WTC11 (cell line): ENCODE measurements at regions not wholly inside any gene's neighbourhood (a gene's known extent, or its start where the extent isn't known, plus 50 kb on each side); places are given as distances from the start of the nearest gene placed in this dataset.

Experiments used
- ATAC-seq: fragments of 200-7000 bp; cut with Tn5 transposase; 2 replicates; pipeline ENCODE4 v1.10.0; 2021; ENCODE audit warnings: mild to moderate bottlenecking, moderate library complexity
- CTCF ChIA-PET: fragments of 300-600 bp; sonication (Branson Sonifier 250); formaldehyde crosslinking; loops from one replicate; lab custom pipeline; 2021; ENCODE audit warnings: antibody characterized with exemption; lab: Charles Lee
- POLR2A ChIA-PET: fragments of 350-600 bp; sonication (Branson Sonifier 250); formaldehyde crosslinking; loops from one replicate; lab custom pipeline; 2021; ENCODE audit warnings: antibody characterized with exemption; lab: Charles Lee
- DNase-seq: peaks from one replicate; pipeline ENCODE4 v3.0.0; 2021; ENCODE audit warnings: low spot score
- H3K27ac Mint-ChIP-seq: 2 replicates; pipeline ENCODE4 v1.8.0; 2021; ENCODE audit warnings: mixed read lengths
- H3K27me3 Mint-ChIP-seq: 2 replicates; pipeline ENCODE4 v1.8.0; 2021; ENCODE audit warnings: low read depth, mild to moderate bottlenecking, moderate library complexity, mixed read lengths
- H3K36me3 Mint-ChIP-seq: 2 replicates; pipeline ENCODE4 v1.8.0; 2021; ENCODE audit warnings: mixed read lengths
- H3K4me1 Mint-ChIP-seq: 2 replicates; pipeline ENCODE4 v1.8.0; 2022; ENCODE audit warnings: mixed read lengths
- H3K4me3 Mint-ChIP-seq: 2 replicates; pipeline ENCODE4 v1.8.0; 2021; ENCODE audit warnings: mild to moderate bottlenecking, moderate library complexity, mixed read lengths
- H3K9me3 Mint-ChIP-seq: 2 replicates; pipeline ENCODE4 v1.8.0; 2021; ENCODE audit warnings: mixed read lengths
- CBFB ChIP-seq: sonication (generic); formaldehyde crosslinking; IDR thresholded peaks from 2 replicates; pipeline ENCODE4 v1.8.1; 2022; ENCODE audit warnings: mild to moderate bottlenecking, low read depth, missing genetic modification reagents
- ELF4 ChIP-seq: sonication (generic); formaldehyde crosslinking; IDR thresholded peaks from 2 replicates; pipeline ENCODE4 v1.8.1; 2022; ENCODE audit warnings: low read depth, mild to moderate bottlenecking, moderate library complexity, missing genetic modification reagents
- ESRRA ChIP-seq: sonication (generic); formaldehyde crosslinking; IDR thresholded peaks from 2 replicates; pipeline ENCODE4 v1.8.1; 2022; ENCODE audit warnings: mild to moderate bottlenecking, missing genetic modification reagents, borderline replicate concordance
- ETV6 ChIP-seq: sonication (generic); formaldehyde crosslinking; IDR thresholded peaks from 2 replicates; pipeline ENCODE4 v1.8.1; 2022; ENCODE audit warnings: mild to moderate bottlenecking, missing genetic modification reagents
- JAZF1 ChIP-seq: fragments of 250-450 bp; sonication (Bioruptor Pico); IDR thresholded peaks from 2 replicates; pipeline ENCODE4 v1.9.0; 2021; ENCODE audit warnings: moderate library complexity, mild to moderate bottlenecking, inconsistent platforms
- KAT7 ChIP-seq: sonication (generic); formaldehyde crosslinking; IDR thresholded peaks from 2 replicates; pipeline ENCODE4 v1.8.1; 2023; ENCODE audit warnings: missing genetic modification reagents, mild to moderate bottlenecking, borderline replicate concordance
- OVOL2 ChIP-seq: fragments of 250-450 bp; sonication (Bioruptor Pico); IDR thresholded peaks from 2 replicates; pipeline ENCODE4 v1.9.0; 2021; ENCODE audit warnings: mild to moderate bottlenecking, borderline replicate concordance
- PRRX2 ChIP-seq: fragments of 250-450 bp; sonication (Bioruptor Pico); IDR thresholded peaks from 2 replicates; pipeline ENCODE4 v1.8.0; 2021; ENCODE audit warnings: mild to moderate bottlenecking
- SMAD4 ChIP-seq: sonication (generic); formaldehyde crosslinking; IDR thresholded peaks from 2 replicates; pipeline ENCODE4 v1.8.0; 2022; ENCODE audit warnings: mild to moderate bottlenecking, missing genetic modification reagents
- SOX15 ChIP-seq: fragments of 250-450 bp; sonication (Bioruptor Pico); IDR thresholded peaks from 2 replicates; pipeline ENCODE4 v1.9.0; 2021; ENCODE audit warnings: mild to moderate bottlenecking
- TEAD4 ChIP-seq: sonication (generic); formaldehyde crosslinking; IDR thresholded peaks from 2 replicates; pipeline ENCODE4 v1.8.0; 2022; ENCODE audit warnings: mild to moderate bottlenecking, missing genetic modification reagents
- ZNF396 ChIP-seq: fragments of 250-450 bp; sonication (Bioruptor Pico); IDR thresholded peaks from 2 replicates; pipeline ENCODE4 v1.8.0; 2021; ENCODE audit warnings: mild to moderate bottlenecking, moderate library complexity, borderline replicate concordance
- ZNF416 ChIP-seq: fragments of 250-450 bp; sonication (Bioruptor Pico); IDR thresholded peaks from 2 replicates; pipeline ENCODE4 v1.9.0; 2021; ENCODE audit warnings: mild to moderate bottlenecking, inconsistent platforms
- TF ChIP-seq, protein P1 (sequence below): sonication (generic); formaldehyde crosslinking; IDR thresholded peaks from 2 replicates; pipeline ENCODE4 v1.8.0; 2022; ENCODE audit warnings: mild to moderate bottlenecking, missing genetic modification reagents
- TF ChIP-seq, protein P2 (sequence below): sonication (generic); formaldehyde crosslinking; IDR thresholded peaks from 2 replicates; pipeline ENCODE4 v1.8.1; 2022; ENCODE audit warnings: mild to moderate bottlenecking, moderate library complexity, missing genetic modification reagents
- TF ChIP-seq, protein P3 (sequence below): sonication (generic); formaldehyde crosslinking; IDR thresholded peaks from 2 replicates; pipeline ENCODE4 v1.8.1; 2022; ENCODE audit warnings: missing genetic modification reagents, borderline replicate concordance
- TF ChIP-seq, protein P4 (sequence below): fragments of 250-450 bp; sonication (Bioruptor Pico); IDR thresholded peaks from 2 replicates; pipeline ENCODE4 v1.9.0; 2021; ENCODE audit warnings: mild to moderate bottlenecking
- TF ChIP-seq, protein P5 (sequence below): sonication (generic); formaldehyde crosslinking; conservative IDR thresholded peaks from 2 replicates; pipeline ENCODE4 v1.8.1; 2022; ENCODE audit warnings: mild to moderate bottlenecking, missing genetic modification reagents
- TF ChIP-seq, protein P6 (sequence below): fragments of 250-450 bp; sonication (Bioruptor Pico); conservative IDR thresholded peaks from 2 replicates; pipeline ENCODE4 v1.9.0; 2021; ENCODE audit warnings: mild to moderate bottlenecking
- TF ChIP-seq, protein P7 (sequence below): sonication (generic); formaldehyde crosslinking; IDR thresholded peaks from 2 replicates; pipeline ENCODE4 v1.8.1; 2023; ENCODE audit warnings: mild to moderate bottlenecking, missing genetic modification reagents, moderate library complexity
- TF ChIP-seq, protein P8 (sequence below): fragments of 250-450 bp; sonication (Bioruptor Pico); IDR thresholded peaks from 2 replicates; pipeline ENCODE4 v1.9.0; 2021; ENCODE audit warnings: moderate library complexity, mild to moderate bottlenecking, inconsistent platforms, borderline replicate concordance

DNA sequence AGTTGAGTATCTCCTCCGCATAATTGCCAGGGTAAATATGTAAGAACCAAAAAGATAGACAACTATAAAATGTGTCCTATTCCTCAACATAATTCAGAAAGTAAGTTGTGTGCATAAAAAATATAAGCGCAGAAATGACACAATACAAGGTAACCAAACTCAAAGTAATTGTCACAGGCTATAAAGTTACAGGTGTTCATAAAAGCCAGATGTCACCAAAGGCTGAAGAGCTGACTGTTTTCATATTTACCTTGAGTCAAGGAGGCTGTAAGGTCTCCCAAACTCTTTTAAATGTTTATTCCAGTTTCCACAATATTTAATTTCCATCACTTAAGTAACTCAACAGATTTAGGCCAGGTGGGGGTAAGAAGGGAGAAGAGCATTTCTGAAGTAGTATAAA lies 192.2 kb upstream of the MARCKS start (continued):
- no peak for TF ChIP-seq ETV6 (CRISPR knock-in tag)

DNA sequence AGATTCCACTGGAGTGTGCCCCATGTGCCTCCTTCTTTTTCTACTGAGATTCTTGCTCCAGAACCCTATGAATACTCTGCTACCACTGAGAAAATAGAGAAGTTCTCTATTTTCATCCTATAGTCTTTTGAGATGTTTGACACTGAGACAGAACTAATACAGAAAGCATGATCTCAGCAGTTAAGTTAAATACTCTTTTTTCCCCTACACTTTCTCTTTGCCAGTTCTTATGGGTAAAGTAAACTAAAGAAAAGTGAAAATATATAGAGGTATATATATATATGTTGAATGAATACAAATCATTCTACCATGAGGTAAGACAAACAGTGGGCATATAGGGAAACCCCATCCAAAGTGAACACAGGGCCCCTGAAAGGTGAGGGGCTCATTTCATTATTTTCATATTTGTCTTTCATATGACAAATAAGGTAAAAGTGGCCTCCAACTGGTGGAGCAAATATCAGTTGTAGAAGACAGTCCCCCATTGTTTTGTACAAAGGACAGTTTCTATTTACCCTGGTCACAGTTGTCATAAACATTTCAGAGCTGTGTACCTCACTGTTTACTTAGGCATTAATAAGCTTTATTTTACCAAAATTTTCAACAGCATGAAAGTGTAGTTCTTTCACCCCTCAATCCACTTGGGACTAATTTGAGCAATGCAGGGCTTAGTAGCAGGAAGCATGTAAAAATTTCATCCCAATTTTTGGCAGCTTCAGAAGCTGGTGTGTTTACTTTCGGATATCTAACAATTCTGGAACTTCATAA lies 188.3 kb upstream of the MARCKS start:
- ChIA-PET POLR2A (no interaction called here), CTCF (interaction anchor here (0.5 kb wide), 1 partner anchor 218 kb away, joined by 3 read pairs; no protein-coding TSS in a partner anchor)
- Mint-ChIP-seq H3K27ac (no peak overlapping the region), H3K36me3 (no peaks in the 10 kb centered on the region), H3K4me3 (no peak overlapping the region), H3K4me1 (peaks cover 29% of the 10 kb centered on the region), H3K27me3 (no peaks in the 10 kb centered on the region), H3K9me3 (no peaks in the 10 kb centered on the region)
- DNase-seq: no peak
- TF ChIP-seq ZNF396 (CRISPR knock-in tag) (no peak), PRRX2 (CRISPR knock-in tag) (no peak)
- ATAC-seq: no peak

DNA sequence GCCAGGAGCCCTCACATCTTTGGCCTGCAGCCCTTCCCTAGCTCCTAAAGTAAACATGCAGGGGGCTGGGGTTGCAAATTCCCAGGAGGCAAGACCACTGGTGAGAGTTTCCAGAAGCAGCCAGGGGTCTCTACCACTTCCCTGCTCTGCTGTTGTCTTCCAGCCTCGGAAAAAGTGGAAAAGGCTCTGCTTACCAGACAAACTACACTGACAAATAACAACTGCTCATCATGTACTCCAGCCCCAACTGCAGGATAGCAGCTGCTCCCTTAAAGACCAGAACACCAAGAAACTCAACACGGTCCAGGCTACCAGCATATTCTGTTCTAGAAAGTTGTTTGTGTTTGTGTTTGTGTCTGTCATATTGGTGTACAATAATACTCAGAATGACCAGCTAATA lies 187.5 kb upstream of the MARCKS start:
- Mint-ChIP-seq H3K36me3 (no peaks in the 10 kb centered on the region), H3K27ac (no peak overlapping the region), H3K4me3 (no peak overlapping the region)
- ATAC-seq: no peak
- TF ChIP-seq, protein P1, sequence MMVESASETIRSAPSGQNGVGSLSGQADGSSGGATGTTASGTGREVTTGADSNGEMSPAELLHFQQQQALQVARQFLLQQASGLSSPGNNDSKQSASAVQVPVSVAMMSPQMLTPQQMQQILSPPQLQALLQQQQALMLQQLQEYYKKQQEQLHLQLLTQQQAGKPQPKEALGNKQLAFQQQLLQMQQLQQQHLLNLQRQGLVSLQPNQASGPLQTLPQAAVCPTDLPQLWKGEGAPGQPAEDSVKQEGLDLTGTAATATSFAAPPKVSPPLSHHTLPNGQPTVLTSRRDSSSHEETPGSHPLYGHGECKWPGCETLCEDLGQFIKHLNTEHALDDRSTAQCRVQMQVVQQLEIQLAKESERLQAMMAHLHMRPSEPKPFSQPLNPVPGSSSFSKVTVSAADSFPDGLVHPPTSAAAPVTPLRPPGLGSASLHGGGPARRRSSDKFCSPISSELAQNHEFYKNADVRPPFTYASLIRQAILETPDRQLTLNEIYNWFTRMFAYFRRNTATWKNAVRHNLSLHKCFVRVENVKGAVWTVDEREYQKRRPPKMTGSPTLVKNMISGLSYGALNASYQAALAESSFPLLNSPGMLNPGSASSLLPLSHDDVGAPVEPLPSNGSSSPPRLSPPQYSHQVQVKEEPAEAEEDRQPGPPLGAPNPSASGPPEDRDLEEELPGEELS (CRISPR knock-in tag): no peak
- TF ChIP-seq ELF4 (CRISPR knock-in tag) (no peak), ESRRA (CRISPR knock-in tag) (no peak), SMAD4 (CRISPR knock-in tag) (no peak), JAZF1 (no peak), OVOL2 (CRISPR knock-in tag) (no peak), TEAD4 (CRISPR knock-in tag) (no peak), SOX15 (no peak), CBFB (no peak), ZNF416 (CRISPR knock-in tag) (no peak), KAT7 (CRISPR knock-in tag) (no peak)
- TF ChIP-seq, protein P2, sequence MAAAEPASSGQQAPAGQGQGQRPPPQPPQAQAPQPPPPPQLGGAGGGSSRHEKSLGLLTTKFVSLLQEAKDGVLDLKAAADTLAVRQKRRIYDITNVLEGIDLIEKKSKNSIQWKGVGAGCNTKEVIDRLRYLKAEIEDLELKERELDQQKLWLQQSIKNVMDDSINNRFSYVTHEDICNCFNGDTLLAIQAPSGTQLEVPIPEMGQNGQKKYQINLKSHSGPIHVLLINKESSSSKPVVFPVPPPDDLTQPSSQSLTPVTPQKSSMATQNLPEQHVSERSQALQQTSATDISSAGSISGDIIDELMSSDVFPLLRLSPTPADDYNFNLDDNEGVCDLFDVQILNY (CRISPR knock-in tag): no peak
- TF ChIP-seq, protein P3, sequence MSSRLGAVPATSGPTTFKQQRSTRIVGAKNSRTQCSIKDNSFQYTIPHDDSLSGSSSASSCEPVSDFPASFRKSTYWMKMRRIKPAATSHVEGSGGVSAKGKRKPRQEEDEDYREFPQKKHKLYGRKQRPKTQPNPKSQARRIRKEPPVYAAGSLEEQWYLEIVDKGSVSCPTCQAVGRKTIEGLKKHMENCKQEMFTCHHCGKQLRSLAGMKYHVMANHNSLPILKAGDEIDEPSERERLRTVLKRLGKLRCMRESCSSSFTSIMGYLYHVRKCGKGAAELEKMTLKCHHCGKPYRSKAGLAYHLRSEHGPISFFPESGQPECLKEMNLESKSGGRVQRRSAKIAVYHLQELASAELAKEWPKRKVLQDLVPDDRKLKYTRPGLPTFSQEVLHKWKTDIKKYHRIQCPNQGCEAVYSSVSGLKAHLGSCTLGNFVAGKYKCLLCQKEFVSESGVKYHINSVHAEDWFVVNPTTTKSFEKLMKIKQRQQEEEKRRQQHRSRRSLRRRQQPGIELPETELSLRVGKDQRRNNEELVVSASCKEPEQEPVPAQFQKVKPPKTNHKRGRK: no peak
- TF ChIP-seq, protein P4, sequence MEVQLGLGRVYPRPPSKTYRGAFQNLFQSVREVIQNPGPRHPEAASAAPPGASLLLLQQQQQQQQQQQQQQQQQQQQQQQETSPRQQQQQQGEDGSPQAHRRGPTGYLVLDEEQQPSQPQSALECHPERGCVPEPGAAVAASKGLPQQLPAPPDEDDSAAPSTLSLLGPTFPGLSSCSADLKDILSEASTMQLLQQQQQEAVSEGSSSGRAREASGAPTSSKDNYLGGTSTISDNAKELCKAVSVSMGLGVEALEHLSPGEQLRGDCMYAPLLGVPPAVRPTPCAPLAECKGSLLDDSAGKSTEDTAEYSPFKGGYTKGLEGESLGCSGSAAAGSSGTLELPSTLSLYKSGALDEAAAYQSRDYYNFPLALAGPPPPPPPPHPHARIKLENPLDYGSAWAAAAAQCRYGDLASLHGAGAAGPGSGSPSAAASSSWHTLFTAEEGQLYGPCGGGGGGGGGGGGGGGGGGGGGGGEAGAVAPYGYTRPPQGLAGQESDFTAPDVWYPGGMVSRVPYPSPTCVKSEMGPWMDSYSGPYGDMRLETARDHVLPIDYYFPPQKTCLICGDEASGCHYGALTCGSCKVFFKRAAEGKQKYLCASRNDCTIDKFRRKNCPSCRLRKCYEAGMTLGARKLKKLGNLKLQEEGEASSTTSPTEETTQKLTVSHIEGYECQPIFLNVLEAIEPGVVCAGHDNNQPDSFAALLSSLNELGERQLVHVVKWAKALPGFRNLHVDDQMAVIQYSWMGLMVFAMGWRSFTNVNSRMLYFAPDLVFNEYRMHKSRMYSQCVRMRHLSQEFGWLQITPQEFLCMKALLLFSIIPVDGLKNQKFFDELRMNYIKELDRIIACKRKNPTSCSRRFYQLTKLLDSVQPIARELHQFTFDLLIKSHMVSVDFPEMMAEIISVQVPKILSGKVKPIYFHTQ: no peak
- TF ChIP-seq, protein P5, sequence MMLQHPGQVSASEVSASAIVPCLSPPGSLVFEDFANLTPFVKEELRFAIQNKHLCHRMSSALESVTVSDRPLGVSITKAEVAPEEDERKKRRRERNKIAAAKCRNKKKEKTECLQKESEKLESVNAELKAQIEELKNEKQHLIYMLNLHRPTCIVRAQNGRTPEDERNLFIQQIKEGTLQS (CRISPR knock-in tag): no peak
- TF ChIP-seq, protein P6, sequence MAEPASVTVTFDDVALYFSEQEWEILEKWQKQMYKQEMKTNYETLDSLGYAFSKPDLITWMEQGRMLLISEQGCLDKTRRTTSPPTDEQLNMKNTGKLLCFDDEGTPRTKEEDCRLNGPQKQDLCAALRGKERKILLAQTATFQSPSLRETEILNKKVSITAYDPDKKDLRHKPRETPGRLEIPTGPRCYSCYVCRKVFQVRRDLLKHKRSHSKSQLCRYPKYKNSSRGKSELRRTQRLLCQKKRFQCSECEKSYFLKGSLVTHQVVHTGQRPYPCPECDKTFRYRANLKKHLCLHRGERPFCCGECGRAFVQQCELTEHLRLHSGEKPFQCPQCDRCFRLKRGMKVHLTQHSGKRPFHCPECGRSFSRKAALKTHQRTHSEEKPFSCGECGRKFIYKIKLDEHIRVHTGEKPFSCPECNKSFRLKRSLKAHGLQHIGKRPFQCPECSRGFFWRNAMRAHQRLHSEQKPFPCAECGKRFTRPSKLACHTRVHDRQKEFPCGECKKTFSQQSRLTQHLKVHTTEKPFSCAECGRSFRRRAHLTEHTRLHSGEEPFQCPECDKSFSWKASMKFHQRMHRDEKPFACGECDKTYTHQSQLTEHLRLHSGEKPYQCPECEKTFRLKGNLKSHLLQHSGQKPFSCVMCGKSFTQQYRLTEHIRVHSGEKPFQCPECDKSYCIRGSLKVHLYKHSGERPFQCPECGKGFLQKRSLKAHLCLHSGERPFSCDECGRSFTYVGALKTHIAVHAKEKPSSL (CRISPR knock-in tag): no peak
- TF ChIP-seq, protein P7, sequence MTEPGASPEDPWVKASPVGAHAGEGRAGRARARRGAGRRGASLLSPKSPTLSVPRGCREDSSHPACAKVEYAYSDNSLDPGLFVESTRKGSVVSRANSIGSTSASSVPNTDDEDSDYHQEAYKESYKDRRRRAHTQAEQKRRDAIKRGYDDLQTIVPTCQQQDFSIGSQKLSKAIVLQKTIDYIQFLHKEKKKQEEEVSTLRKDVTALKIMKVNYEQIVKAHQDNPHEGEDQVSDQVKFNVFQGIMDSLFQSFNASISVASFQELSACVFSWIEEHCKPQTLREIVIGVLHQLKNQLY (CRISPR knock-in tag): no peak
- TF ChIP-seq, protein P8, sequence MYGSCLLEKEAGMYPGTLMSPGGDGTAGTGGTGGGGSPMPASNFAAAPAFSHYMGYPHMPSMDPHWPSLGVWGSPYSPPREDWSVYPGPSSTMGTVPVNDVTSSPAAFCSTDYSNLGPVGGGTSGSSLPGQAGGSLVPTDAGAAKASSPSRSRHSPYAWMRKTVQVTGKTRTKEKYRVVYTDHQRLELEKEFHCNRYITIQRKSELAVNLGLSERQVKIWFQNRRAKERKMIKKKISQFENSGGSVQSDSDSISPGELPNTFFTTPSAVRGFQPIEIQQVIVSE (CRISPR knock-in tag): no peak
- TF ChIP-seq, all 79 proteins: peak for 0
- Mint-ChIP-seq H3K4me1 (peaks cover 36% of the 10 kb centered on the region), H3K9me3 (no peaks in the 10 kb centered on the region), H3K27me3 (no peaks in the 10 kb centered on the region)
- POLR2A ChIA-PET: no interaction called here
- CTCF ChIA-PET: interaction anchor here (0.5 to 1.0 kb wide), 3 partner anchors 9 to 217 kb away, joined by 3 read pairs; no protein-coding TSS in a partner anchor
- DNase-seq: no peak
